Smooth muscle cell (in vitro differentiated cells): ENCODE measurements at regions not wholly inside any gene's neighbourhood (a gene's known extent, or its start where the extent isn't known, plus 50 kb on each side); places are given as distances from the start of the nearest gene placed in this dataset.

Experiments
- DNase-seq: peaks from one replicate; lab custom pipeline; 2025; ENCODE audit not compliant: unreplicated experiment; lab: John Stamatoyannopoulos, UW
- H2AFZ ChIP-seq: fragments of 200-600 bp; sonication (generic); 2 replicates; pipeline ENCODE4 v1.6.0; 2016; ENCODE audit warnings: antibody characterized with exemption, low read depth, mild to moderate bottlenecking
- H3F3A ChIP-seq: fragments of 200-600 bp; sonication (generic); 2 replicates; pipeline ENCODE4 v1.6.0; 2017; ENCODE audit warnings: antibody characterized with exemption, low read depth
- H3K27ac ChIP-seq: fragments of 200-600 bp; sonication (generic); 2 replicates; pipeline ENCODE4 v1.5.1; 2016; ENCODE audit warnings: low read depth, mild to moderate bottlenecking
- H3K27me3 ChIP-seq: fragments of 200-600 bp; sonication (generic); 2 replicates; pipeline ENCODE4 v1.6.1; 2016; ENCODE audit warnings: low read depth, mild to moderate bottlenecking
- H3K36me3 ChIP-seq: fragments of 200-600 bp; sonication (generic); 2 replicates; pipeline ENCODE4 v1.5.1; 2016; ENCODE audit warnings: low read depth
- H3K4me1 ChIP-seq: fragments of 200-600 bp; sonication (generic); 2 replicates; pipeline ENCODE4 v1.5.1; 2016; ENCODE audit warnings: low read depth
- H3K4me2 ChIP-seq: fragments of 200-600 bp; sonication (generic); 2 replicates; pipeline ENCODE4 v1.6.0; 2016; ENCODE audit warnings: mild to moderate bottlenecking
- H3K4me3 ChIP-seq: fragments of 200-600 bp; sonication (generic); 2 replicates; pipeline ENCODE4 v1.5.1; 2016; ENCODE audit warnings: mild to moderate bottlenecking
- H3K79me2 ChIP-seq: fragments of 200-600 bp; sonication (generic); 2 replicates; pipeline ENCODE4 v1.6.0; 2016; ENCODE audit warnings: low read depth, mild to moderate bottlenecking
- H3K9ac ChIP-seq: fragments of 200-600 bp; sonication (generic); 2 replicates; pipeline ENCODE4 v1.6.0; 2016; ENCODE audit warnings: low read depth
- H3K9me3 ChIP-seq: fragments of 200-600 bp; sonication (generic); replicated peaks from 2 replicates; pipeline ENCODE4 v1.5.1; 2016; ENCODE audit warnings: low read depth
- H4K20me1 ChIP-seq: fragments of 200-600 bp; sonication (generic); 2 replicates; pipeline ENCODE4 v1.6.0; 2016; ENCODE audit warnings: low read depth
- whole genome bisulfite sequencing: methylation state at CpG from one replicate; pipeline ENCODE4 v1.1.7; 2016; ENCODE audit warnings: low lambda C conversion rate; 5-methylcytosine and 5-hydroxymethylcytosine counted together
- TF ChIP-seq, protein P1 (sequence below): fragments of 200-600 bp; sonication (generic); IDR thresholded peaks from 2 replicates; pipeline ENCODE4 v1.5.1; 2017; ENCODE audit warnings: borderline replicate concordance, mild to moderate bottlenecking, antibody characterized with exemption; ENCODE audit not compliant: insufficient read depth, poor library complexity, severe bottlenecking

DNA sequence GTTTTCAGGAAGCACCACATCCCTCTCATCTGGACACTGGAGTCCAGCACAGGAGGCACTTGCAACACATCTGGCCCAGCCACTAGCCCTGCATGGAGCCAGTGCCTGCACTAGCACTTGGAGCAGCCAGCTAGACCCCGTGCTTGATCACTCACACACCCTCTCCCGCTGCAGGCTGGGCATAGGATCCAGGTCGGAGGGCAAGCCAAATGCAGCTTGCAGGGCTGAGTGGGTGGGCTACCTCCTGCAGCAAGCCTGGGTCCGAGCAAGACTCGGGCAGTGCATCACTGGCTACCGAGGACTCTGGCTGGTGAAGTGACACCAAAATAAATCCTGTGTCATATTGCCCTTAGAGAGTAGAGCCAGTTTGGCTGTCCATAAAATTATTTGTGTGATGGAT lies 1795.4 kb downstream of the LRRC4C start:
- no peaks in the 10 kb centered on the region for H3K4me1 ChIP-seq
- no peak for DNase-seq
- H4K20me1 ChIP-seq: no peaks in the 10 kb centered on the region
- H3K27me3 ChIP-seq: no peaks in the 10 kb centered on the region
- no peak overlapping the region for H3K4me2 ChIP-seq
- H3K9me3 ChIP-seq: no peaks in the 10 kb centered on the region
- TF ChIP-seq, protein P1, sequence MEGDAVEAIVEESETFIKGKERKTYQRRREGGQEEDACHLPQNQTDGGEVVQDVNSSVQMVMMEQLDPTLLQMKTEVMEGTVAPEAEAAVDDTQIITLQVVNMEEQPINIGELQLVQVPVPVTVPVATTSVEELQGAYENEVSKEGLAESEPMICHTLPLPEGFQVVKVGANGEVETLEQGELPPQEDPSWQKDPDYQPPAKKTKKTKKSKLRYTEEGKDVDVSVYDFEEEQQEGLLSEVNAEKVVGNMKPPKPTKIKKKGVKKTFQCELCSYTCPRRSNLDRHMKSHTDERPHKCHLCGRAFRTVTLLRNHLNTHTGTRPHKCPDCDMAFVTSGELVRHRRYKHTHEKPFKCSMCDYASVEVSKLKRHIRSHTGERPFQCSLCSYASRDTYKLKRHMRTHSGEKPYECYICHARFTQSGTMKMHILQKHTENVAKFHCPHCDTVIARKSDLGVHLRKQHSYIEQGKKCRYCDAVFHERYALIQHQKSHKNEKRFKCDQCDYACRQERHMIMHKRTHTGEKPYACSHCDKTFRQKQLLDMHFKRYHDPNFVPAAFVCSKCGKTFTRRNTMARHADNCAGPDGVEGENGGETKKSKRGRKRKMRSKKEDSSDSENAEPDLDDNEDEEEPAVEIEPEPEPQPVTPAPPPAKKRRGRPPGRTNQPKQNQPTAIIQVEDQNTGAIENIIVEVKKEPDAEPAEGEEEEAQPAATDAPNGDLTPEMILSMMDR: no peak
- H3K27ac ChIP-seq: no peak overlapping the region
- no peaks in the 10 kb centered on the region for H3K79me2 ChIP-seq
- 88% methylated on average over 6 of the region's 6 CpGs for WGBS
- no peak overlapping the region for H2AFZ ChIP-seq
- no peaks in the 10 kb centered on the region for H3K36me3 ChIP-seq
- H3K9ac ChIP-seq: no peak overlapping the region
- no peak overlapping the region for H3K4me3 ChIP-seq
- no peaks in the 10 kb centered on the region for H3F3A ChIP-seq

DNA sequence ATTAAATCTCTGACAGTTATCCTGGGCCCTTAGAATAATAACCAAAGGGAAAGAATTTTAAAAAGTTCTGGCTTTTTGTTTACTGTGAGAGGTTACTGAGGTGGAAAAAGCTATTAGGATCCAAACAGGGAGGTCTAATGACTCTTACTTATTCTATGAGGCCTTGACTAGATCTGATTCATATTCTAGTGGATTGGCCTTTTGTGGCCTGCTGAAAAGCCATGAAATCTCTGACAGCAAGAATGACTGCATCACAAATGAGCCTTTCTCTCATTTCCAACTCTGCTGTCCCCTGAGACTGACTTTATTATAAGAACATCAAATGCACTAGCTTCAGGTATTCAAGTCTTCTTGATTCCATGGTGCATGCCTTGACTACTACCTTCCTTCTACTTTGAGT lies 1797.6 kb downstream of the LRRC4C start:
- no peak overlapping the region for H2AFZ ChIP-seq
- H3K27me3 ChIP-seq: no peaks in the 10 kb centered on the region
- H4K20me1 ChIP-seq: no peaks in the 10 kb centered on the region
- H3K36me3 ChIP-seq: no peaks in the 10 kb centered on the region
- no peak for DNase-seq
- TF ChIP-seq, protein P1: no peak
- no peak overlapping the region for H3K9ac ChIP-seq
- no peaks in the 10 kb centered on the region for H3F3A ChIP-seq
- no peak overlapping the region for H3K4me3 ChIP-seq
- H3K4me2 ChIP-seq: no peak overlapping the region
- H3K27ac ChIP-seq: no peak overlapping the region
- no peaks in the 10 kb centered on the region for H3K79me2 ChIP-seq
- no peaks in the 10 kb centered on the region for H3K4me1 ChIP-seq
- H3K9me3 ChIP-seq: no peaks in the 10 kb centered on the region

DNA sequence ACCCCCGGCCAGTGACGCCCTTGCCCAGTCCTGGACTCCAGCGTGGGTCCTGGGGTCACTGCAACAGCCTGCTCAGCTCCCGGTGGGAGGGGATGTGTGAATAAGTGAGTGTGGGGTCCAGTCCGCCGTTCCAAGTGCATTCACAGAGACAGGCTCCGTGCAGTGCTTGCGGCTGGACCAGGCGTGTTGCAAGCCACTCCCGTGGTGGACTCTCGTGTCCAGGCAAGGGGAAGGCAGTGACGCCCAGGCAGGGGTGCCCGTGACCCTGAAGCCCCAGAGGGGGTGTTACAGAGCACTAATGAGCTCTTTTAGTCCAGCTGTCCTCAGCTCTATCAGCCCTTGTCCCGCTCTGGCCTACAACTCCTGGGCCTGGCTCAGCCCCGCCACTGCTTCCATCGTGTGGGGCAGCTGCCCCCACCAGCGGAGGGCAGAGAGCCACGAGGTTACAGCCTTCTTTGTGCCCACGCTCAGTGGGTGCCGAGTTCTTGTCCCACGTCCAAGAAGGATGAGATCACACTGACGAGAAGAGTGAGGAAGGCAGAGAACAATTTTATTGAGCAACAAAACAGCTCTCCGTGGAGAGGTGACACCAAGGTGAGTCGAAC lies 1807.5 kb downstream of the LRRC4C start:
- Histone ChIP-seq H3K9me3 (no peaks in the 10 kb centered on the region), H3K4me3 (no peak overlapping the region), H3K79me2 (no peaks in the 10 kb centered on the region), H3F3A (no peaks in the 10 kb centered on the region), H3K27me3 (no peaks in the 10 kb centered on the region), H2AFZ (no peak overlapping the region), H3K4me1 (no peaks in the 10 kb centered on the region), H3K27ac (no peak overlapping the region), H3K36me3 (no peaks in the 10 kb centered on the region), H3K9ac (no peak overlapping the region), H4K20me1 (no peaks in the 10 kb centered on the region), H3K4me2 (no peak overlapping the region)
- TF ChIP-seq, protein P1: no peak
- no peak for DNase-seq
- 90% methylated on average over 24 of the region's 24 CpGs for WGBS

DNA sequence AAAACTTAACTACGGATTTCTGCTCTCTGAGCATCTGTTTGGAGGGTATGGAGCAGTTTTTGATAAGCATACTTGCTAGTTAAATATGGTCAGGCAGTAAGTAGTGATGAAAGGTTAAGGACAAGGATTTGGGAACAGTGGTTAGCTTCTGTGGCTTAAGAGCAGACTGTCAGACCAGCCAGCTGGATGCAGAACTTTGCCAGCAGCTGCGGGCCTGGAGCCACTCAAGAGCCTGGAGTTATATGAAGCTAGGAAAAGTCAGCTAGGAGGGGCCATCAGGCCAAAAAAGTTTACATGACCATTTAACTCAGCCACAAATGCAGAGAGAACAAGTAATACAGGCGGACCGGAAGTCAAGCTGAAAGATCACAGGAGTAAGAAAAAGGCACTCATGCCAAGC lies 1817.7 kb downstream of the LRRC4C start:
- WGBS: 32% methylated on average over 4 of the region's 4 CpGs
- Histone ChIP-seq H4K20me1 (no peaks in the 10 kb centered on the region), H3K27ac (no peak overlapping the region), H3F3A (peaks cover 5% of the 10 kb centered on the region), H3K9ac (no peak overlapping the region), H3K4me2 (no peak overlapping the region), H3K4me3 (no peak overlapping the region), H3K9me3 (no peaks in the 10 kb centered on the region), H3K27me3 (no peaks in the 10 kb centered on the region), H2AFZ (no peak overlapping the region), H3K4me1 (no peaks in the 10 kb centered on the region), H3K36me3 (no peaks in the 10 kb centered on the region), H3K79me2 (no peaks in the 10 kb centered on the region)
- DNase-seq: no peak
- TF ChIP-seq, protein P1: no peak
